B cell (primary cell): ENCODE measurements at regions not wholly inside any gene's neighbourhood (a gene's known extent, or its start where the extent isn't known, plus 50 kb on each side); places are given as distances from the start of the nearest gene placed in this dataset.

ENCODE experiments used
- ATAC-seq: fragments of 200-7000 bp; cut with Tn5 transposase; one replicate; pipeline ENCODE4 v1.10.0; 2021; ENCODE audit warnings: low read depth, mild to moderate bottlenecking, moderate number of reproducible peaks, moderate library complexity
- CTCF ChIA-PET: fragments of 350-600 bp; sonication (Branson Sonifier 250); formaldehyde crosslinking; loops from one replicate; lab custom pipeline; 2021; ENCODE audit warnings: antibody characterized with exemption, inconsistent platforms; lab: Charles Lee
- POLR2A ChIA-PET: fragments of 350-600 bp; sonication (Branson Sonifier 250); formaldehyde crosslinking; loops from one replicate; lab custom pipeline; 2021; ENCODE audit warnings: antibody characterized with exemption; lab: Charles Lee
- DNase-seq: peaks from one replicate; pipeline ENCODE4 v3.0.0; 2013
- H2AFZ ChIP-seq: 2 replicates; pipeline ENCODE4 v1.6.1; 2012; ENCODE audit warnings: mild to moderate bottlenecking, low read depth, low read length; ENCODE audit not compliant: insufficient read depth, poor library complexity, severe bottlenecking
- H3K27ac ChIP-seq, 2 donors: 1 replicate in 1 of 2; 2 replicates in 1 of 2; pipeline ENCODE4 v1.5.1; 2012 to 2013; ENCODE audit warnings: low read length in 2 of 2, mild to moderate bottlenecking in 2 of 2, moderate library complexity in 1 of 2
- H3K27me3 ChIP-seq, 4 experiments: fragments of 200-600 bp in 1 of 4; sonication (generic) in 1 of 4; replicated peaks in 1 of 4; 1 replicate in 2 of 4; 2 replicates in 2 of 4; pipeline versions ENCODE4 v1.6.1 to v1.7.0; 2013 to 2016; ENCODE audit warnings: low read length in 3 of 4, mild to moderate bottlenecking in 2 of 4, mixed read lengths in 1 of 4, moderate library complexity in 1 of 4; ENCODE audit not compliant: insufficient read depth in 4 of 4, control insufficient read depth in 3 of 4; ENCODE audit errors: control extremely low read depth in 1 of 4
- H3K36me3 ChIP-seq, 2 experiments: replicated peaks in 1 of 2; 1 replicate in 1 of 2; 2 replicates in 1 of 2; pipeline versions ENCODE4 v1.6.1 to v1.7.1; 2013; ENCODE audit warnings: low read length in 1 of 2; ENCODE audit not compliant: insufficient read depth in 2 of 2, control insufficient read depth in 1 of 2; ENCODE audit errors: control extremely low read depth in 1 of 2, extremely low read depth in 1 of 2
- H3K4me1 ChIP-seq, 2 donors: fragments of 200-600 bp in 1 of 2; sonication (generic) in 1 of 2; 1 replicate in 1 of 2; 2 replicates in 1 of 2; pipeline versions ENCODE4 v1.5.1 to v1.6.1; 2013 to 2017; ENCODE audit warnings: low read length in 2 of 2; ENCODE audit not compliant: control insufficient read depth in 2 of 2, insufficient read depth in 2 of 2
- H3K4me2 ChIP-seq: replicated peaks from 2 replicates; pipeline ENCODE3; 2012; ENCODE audit warnings: mild to moderate bottlenecking, low read depth, low read length; ENCODE audit not compliant: poor library complexity, severe bottlenecking
- H3K4me3 ChIP-seq, 5 experiments: fragments of 200-600 bp in 1 of 5; sonication (generic) in 1 of 5; 1 replicate in 3 of 5; 2 replicates in 2 of 5; pipeline versions ENCODE4 v1.5.1 to v1.7.0; 2011 to 2016; ENCODE audit warnings: low read length in 4 of 5, mild to moderate bottlenecking in 4 of 5, low read depth in 2 of 5, control low read depth in 1 of 5, moderate library complexity in 1 of 5; ENCODE audit not compliant: insufficient read depth in 1 of 5; ENCODE audit errors: control extremely low read depth in 1 of 5, extremely low read depth in 1 of 5
- H3K79me2 ChIP-seq: fragments of 200-600 bp; sonication (generic); one replicate; pipeline ENCODE4 v1.6.0; 2016; ENCODE audit warnings: low read length; ENCODE audit not compliant: control insufficient read depth, insufficient read depth
- H3K9ac ChIP-seq: fragments of 200-600 bp; sonication (generic); 2 replicates; pipeline ENCODE4 v1.6.1; 2017; ENCODE audit warnings: mild to moderate bottlenecking, low read length, moderate library complexity
- H3K9me3 ChIP-seq, 3 donors: one replicate each; pipeline versions ENCODE4 v1.6.1 to v1.7.1; 2013; ENCODE audit warnings: low read length in 2 of 3; ENCODE audit not compliant: control insufficient read depth in 2 of 3, insufficient read depth in 1 of 3; ENCODE audit errors: control extremely low read depth in 1 of 3
- H4K20me1 ChIP-seq: 2 replicates; pipeline ENCODE4 v1.6.0; 2012; ENCODE audit warnings: mild to moderate bottlenecking, low read length; ENCODE audit not compliant: insufficient read depth, control insufficient read depth, poor library complexity, severe bottlenecking
- H3K27ac Mint-ChIP-seq: one replicate; pipeline ENCODE4 v1.8.0; 2021; ENCODE audit warnings: mixed read lengths
- H3K27me3 Mint-ChIP-seq: one replicate; pipeline ENCODE4 v1.8.0; 2021; ENCODE audit warnings: mixed read lengths
- H3K4me1 Mint-ChIP-seq: one replicate; pipeline ENCODE4 v1.8.0; 2021; ENCODE audit warnings: mixed read lengths
- H3K4me3 Mint-ChIP-seq: one replicate; pipeline ENCODE4 v1.8.0; 2021; ENCODE audit warnings: mixed read lengths
- H3K9me3 Mint-ChIP-seq: one replicate; pipeline ENCODE4 v1.8.0; 2022; ENCODE audit warnings: mixed read lengths; ENCODE audit not compliant: insufficient read depth
- CTCF ChIP-seq: fragments of 200-600 bp; IDR thresholded peaks from one replicate; pipeline ENCODE4 v1.8.0; 2022; ENCODE audit warnings: antibody characterized with exemption, mild to moderate bottlenecking
- EZH2 ChIP-seq: IDR thresholded peaks from 2 replicates; pipeline ENCODE4 v1.6.1; 2012; ENCODE audit warnings: borderline replicate concordance, low read depth, mild to moderate bottlenecking, moderate library complexity, low read length; ENCODE audit not compliant: insufficient read depth, poor library complexity, severe bottlenecking
- intact Hi-C: fragments of 100-400 bp; cut with micrococcal nuclease; formaldehyde crosslinking; loops from one replicate; pipeline ENCODE4 v1.10.0; 2022

- DNase-seq (no peak), ATAC-seq (no peak)
- TF ChIP-seq EZH2, result no peak
- TF ChIP-seq CTCF, result no peak
- H3K9ac ChIP-seq, result no peak overlapping the region
- Mint-ChIP-seq H3K27me3 (no peaks in the 10 kb centered on the region), H3K27ac (no peak overlapping the region), H3K9me3 (no peaks in the 10 kb centered on the region), H3K4me1 (no peaks in the 10 kb centered on the region), H3K4me3 (no peak overlapping the region)
- intact Hi-C loops, result no loop called here
- ChIA-PET CTCF (no interaction called here), POLR2A (no interaction called here)
- no peak overlapping the region for H3K27ac ChIP-seq
- H3K4me2 ChIP-seq, result no peak overlapping the region
- H3K79me2 ChIP-seq, result no peaks in the 10 kb centered on the region
- no peaks in the 10 kb centered on the region for H3K27me3 ChIP-seq
- no peaks in the 10 kb centered on the region for H3K4me1 ChIP-seq
- no peak overlapping the region for H2AFZ ChIP-seq
- no peaks in the 10 kb centered on the region for H3K9me3 ChIP-seq
- no peak overlapping the region for H3K4me3 ChIP-seq
- H4K20me1 ChIP-seq, result no peaks in the 10 kb centered on the region
- no peaks in the 10 kb centered on the region for H3K36me3 ChIP-seq
Observed at GRCh38 chr10:55013318-55013717, 212.3 kb upstream of the PCDH15 start.

- H3K9ac ChIP-seq, result no peak overlapping the region
- no peaks in the 10 kb centered on the region for H4K20me1 ChIP-seq
- H3K27ac Mint-ChIP-seq, result no peak overlapping the region
- H3K4me3 Mint-ChIP-seq, result no peak overlapping the region
- no peaks in the 10 kb centered on the region for H3K4me1 ChIP-seq
- no peaks in the 10 kb centered on the region for H3K27me3 ChIP-seq
- H3K4me3 ChIP-seq, result no peak overlapping the region
- H3K36me3 ChIP-seq, result no peaks in the 10 kb centered on the region
- intact Hi-C loops, result no loop called here
- H2AFZ ChIP-seq, result no peak overlapping the region
- no peaks in the 10 kb centered on the region for H3K79me2 ChIP-seq
- peaks cover 0 to 8% (median 2%) of the 10 kb centered on the region in 3 donors for H3K9me3 ChIP-seq
- no peak overlapping the region for H3K4me2 ChIP-seq
- POLR2A ChIA-PET, result no interaction called here
- DNase-seq, result no peak
- H3K27ac ChIP-seq, result no peak overlapping the region
- no peak for ATAC-seq
- peaks cover 8% of the 10 kb centered on the region for H3K9me3 Mint-ChIP-seq
- H3K27me3 Mint-ChIP-seq, result no peaks in the 10 kb centered on the region
- TF ChIP-seq CTCF, result no peak
- TF ChIP-seq EZH2, result no peak
- CTCF ChIA-PET, result no interaction called here
- H3K4me1 Mint-ChIP-seq, result no peaks in the 10 kb centered on the region
Observed at GRCh38 chr10:55002420-55002819, 201.4 kb upstream of the PCDH15 start.
